ENCODE measurements at regions not wholly inside any gene's neighbourhood (a gene's known extent, or its start where the extent isn't known, plus 50 kb on each side); places are given as distances from the start of the nearest gene placed in this dataset.
A peak's percentile ranks its signal among the peaks of the same experiment; 100 is the strongest.
"Not testable (repeated sequence)": the region's sequence is repeated elsewhere in the genome, so short reads cannot be mapped to it uniquely, and the experiment has no call there.

DNA sequence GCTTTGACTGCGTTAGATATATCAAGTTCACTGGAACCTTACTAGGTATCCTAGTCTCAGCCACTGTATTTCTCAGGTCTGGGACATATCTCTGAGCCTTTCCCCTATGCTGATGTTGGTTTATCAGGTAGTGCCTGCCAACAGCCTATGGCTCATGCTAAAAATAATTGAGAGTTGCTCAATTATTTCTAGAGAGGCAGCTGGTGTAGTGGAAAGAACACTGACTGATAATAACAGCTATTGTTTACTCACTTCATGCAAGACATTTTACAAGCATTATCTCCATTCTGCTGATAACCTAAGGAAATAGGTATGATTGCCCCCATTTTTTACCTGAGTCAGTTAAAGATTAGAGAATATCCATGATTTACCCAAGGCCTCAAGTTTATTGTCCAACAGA is 231.4 kb downstream of the LRRN1 start:
- DNase-seq, result no peak

- no peak for DNase-seq
Measured at GRCh38 chr3:4033296-4033695, 234.1 kb downstream of the LRRN1 start.

DNA sequence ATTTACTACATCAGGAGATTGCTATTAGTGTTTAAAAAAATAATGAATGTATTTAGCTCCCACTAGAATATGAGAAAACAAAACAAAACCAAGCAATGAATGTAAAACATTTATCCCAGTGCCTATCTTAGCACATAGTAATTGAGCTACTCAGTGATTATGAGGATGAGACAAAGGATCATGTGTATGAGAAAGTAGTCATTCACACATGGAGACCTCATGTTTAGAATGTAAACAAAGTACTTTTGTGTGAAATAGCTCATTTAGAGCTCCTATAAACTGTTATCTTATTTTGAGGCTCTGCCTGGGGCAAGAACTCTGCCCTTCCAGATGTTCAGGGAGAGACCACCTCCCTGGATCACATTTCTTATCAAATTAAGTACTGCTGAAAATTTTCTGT is 236.8 kb downstream of the LRRN1 start:
- no peak for DNase-seq

- DNase-seq, result no peak
Measured at GRCh38 chr3:4038351-4038750, 239.1 kb downstream of the LRRN1 start.

DNA sequence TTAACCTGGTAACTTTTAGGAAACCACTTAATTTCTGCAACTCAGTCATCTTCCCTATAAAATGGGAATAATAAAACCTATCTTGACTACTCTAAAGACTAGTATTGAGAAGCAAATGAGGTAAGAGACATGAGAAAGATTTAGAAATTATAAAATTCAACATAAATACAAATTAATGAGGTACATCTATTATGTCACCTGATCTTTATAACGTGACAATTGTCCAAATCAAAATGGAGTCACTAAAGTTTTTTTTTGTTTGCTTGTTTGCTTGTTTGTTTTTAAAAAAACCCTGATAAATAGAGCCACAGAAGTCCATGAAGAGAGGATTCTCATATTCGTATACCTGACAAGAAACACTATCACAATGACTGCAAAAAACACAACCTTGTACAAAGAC is 242.8 kb downstream of the LRRN1 start:
- no peak for DNase-seq

DNA sequence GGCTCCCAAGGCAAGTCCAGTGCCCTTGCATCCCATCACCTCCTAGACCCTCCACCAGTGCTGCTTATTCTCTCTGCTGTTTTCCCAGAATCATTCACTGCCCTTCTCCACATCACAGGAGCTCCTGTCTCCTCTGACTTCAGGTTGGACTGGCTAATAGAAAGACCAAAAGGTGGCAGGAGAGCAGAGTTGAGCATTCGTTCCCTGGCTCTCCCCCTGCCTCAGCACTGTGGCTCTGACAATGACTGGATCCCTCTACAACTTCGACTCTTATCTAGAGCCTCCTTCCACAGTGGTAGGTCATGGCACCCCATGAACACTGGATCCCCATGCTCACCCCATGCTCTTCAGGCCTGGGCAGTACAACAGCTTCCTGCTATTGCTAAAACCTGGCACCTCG is 243.6 kb downstream of the LRRN1 start:
- DNase-seq, result no peak

DNA sequence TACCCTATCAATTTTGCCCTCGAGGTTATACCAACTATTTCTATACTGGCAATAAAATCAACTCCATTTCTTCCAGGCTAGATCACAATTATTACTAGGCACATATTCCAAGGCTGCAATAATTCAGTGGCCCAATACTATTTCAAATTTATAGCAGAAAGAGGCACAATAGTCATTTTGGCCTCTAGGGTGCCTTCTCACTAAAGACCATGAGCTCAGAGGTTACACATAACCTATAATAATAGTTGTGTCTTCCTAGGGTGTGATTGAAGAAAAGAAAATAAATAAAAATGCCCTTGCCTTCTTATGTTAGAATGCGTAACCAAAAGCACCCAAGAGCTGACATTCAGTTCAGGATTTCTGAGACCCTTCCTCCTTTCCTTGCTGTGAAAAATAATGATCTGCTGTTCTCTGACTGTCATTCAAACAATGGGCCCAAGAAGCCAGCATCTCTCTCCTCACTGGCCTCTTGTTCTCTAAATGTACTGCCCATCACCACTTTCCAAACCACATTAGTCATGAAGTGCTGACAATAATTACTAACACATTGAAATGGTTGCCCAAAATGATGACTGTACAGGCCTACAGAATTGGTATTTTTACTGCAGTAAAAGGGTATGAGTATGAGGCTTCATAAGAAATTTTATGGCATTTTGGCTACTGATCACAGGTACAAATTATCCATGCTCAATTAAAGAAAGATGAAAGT is 244.8 kb downstream of the LRRN1 start:
- no peak for DNase-seq

DNA sequence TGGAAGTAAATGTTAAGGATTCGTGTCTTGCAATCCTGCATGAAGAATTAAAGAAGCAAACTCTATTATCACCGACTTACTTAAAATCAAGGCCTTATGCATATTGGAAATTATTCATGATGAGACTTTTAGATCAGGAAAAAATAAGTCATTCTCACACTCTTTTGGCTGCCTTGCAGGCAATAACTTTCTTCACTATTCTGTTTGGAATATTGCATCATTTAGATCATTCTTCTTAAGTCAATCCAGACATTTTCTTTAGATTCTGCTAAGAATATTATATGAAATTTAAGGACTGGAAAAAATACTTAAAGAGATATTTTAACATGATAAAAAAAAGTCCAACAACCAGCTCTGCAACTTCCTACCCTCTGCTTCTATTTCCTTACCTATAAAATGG is 245.4 kb downstream of the LRRN1 start:
- DNase-seq, result no peak

GRCh38 chr3:4045756-4046155 is 246.5 kb downstream of the LRRN1 start:
- no peak for DNase-seq

DNA sequence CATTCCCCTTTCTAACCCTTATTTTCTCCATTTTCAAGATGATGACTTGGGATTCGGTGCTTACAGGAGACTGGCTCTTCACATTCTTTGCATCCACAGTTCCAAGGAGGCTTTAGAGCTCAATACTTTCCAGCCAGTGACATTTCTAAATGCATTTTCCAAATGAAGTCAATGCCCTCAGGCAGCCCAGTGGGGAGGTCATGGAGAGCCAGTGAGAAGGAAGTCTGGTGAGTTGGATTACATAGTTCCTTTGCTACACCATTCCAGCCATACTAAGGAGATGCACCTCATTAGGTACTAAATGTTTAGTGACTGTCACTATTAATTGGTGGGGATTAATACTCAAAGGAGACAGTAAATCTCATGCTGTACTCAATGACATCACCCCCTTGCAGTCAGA is 248.1 kb downstream of the LRRN1 start:
- no peak for DNase-seq

GRCh38 chr3:4052706-4053105 is 250.5 kb upstream of the SETMAR start:
- no peak for DNase-seq

DNA sequence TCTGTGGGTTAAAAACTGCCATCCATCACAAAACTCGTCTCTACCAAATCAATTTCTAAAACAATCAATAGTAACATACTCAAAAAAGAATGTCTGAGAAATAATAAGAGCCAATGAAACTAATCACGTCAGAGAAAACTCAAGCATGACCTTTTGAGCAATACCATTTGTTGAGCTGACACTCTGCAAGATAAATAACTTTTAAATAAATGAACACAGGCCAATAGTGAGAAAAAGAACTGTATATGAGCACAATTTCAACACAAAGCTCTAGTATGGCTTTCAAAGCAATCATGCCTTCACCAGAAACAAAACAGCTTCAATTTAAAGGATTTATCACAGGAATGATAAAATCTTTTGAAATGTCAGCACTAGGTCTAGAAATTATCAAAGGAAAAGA is 249.2 kb upstream of the SETMAR start:
- no peak for DNase-seq

DNA sequence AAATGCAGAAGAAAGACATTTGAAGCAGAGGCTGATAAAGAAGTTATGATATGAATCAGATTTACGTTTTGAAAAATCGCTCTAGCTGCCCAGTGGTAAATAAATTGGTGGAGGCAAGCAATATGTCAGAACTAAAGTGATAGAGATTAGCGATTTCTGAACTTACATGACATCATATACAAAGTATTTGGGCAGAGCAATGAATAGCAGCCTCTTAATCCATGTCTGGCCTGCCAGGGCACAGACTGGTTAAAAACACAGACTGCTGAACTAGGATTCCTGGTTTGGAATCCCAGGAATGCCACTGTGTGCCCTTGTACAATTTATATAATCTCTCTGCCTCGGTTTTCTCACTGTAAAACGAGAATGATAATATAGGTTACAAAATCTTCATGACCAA is 243.1 kb upstream of the SETMAR start:
- DNase-seq, result no peak

- DNase-seq, result no peak
Measured at GRCh38 chr3:4060603-4061002, 242.6 kb upstream of the SETMAR start.

DNA sequence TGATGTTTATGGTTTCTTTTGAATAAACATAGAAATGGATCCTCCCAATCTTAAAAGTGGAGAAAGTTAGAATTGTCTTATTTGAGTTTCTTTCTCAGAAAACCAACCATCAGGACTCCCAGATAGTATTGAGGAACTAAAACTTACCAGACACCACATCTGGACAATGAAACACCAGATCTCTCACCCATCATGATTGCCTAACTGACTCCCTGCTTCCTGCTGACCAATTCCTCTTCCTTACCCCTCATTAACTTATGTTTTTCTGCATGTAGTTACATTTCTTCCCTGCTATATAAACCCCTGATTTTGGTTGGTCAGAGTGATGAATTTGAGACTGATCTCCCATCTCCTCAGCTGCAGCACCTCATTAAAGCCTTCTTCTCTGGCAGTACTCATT is 242.0 kb upstream of the SETMAR start:
- no peak for DNase-seq

GRCh38 chr3:4061783-4062360 is 241.3 kb upstream of the SETMAR start:
- DNase-seq, result no peak

DNA sequence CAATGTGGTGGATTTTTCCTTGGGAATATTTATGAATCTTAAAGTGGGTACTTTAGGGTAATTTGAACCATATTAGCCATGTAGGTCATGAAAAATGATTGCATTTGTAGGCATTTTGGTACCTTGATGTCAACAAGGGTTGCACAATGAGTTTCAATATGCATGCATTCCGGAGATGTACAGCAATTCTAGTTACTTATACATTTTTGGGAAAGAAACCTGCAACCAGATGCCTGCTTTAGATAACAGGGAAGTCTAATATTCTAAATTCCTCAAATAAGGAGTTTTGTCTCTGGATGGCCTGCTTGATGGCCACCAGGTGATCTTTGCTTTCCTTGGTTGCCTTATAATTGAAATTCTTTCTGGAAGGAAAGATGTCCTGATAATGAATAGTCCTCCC is 240.5 kb upstream of the SETMAR start:
- no peak for DNase-seq

DNA sequence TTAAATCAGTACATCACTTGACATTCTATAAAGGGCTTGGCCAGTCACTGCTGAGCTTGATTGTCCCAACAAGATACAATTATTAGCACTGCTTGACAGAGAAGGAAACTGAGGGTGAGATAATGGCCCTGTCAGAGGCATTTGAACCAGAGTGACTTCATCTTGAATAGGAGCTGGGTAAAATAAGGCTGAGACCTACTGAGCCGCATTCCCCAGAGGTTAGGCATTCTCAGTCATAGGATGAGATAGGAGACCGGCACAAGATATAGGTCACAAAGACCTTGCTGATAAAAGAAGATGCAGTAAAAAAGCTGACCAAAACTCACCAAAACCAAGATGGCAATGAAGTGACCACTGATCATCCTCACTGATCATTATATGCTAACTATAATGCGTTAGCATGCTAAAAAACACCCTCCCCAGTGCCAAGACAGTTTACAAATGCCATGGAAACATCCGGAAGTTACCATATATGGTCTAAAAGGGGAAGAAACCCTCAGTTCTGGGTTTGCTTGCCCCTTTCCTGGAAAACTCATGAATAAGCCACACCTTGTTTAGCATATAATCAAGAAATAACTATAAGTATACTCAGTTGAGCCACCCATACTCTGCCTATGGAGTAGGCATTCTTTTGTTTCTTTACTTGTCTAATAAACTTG is 239.1 kb upstream of the SETMAR start:
- DNase-seq, result no peak

GRCh38 chr3:4065085-4065484 is 238.1 kb upstream of the SETMAR start:
- no peak for DNase-seq

DNA sequence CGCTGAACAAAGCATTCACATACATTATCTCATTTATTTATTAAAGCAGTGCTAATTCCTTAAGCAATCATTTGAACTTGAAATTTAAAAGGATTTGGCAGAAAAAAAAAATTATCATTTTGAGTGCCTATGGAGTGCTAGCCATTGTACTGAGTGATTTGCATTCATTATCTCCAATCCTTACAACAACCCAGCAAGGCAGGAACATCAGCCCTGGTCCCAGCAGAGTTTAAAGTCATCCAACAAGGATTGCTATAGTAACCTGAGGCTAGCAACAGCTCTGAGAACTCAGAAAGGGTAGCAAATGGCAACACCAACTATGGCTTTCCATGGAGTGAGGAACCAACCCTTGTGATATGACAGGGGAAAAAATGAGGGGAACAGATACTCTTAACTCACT is 237.6 kb upstream of the SETMAR start:
- no peak for DNase-seq

DNA sequence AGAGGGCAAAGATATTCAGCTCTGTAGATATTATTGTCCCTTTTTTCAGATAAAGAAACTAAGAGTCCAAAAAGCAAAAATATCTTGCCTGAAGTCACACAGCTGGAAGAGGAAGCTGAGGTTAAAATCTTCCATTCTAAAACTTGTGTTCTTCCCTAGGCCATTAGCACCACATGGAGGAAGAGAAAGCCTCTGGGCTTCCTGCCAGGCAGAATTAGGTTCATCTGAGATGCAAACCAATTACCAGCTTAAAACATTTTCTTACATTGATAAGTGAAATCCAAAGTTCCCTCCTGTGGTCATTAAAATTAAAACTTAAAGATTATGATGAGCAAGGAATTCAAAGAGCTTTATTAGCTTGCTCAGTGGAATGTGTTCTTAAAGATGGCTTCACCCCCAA is 235.3 kb upstream of the SETMAR start:
- no peak for DNase-seq

DNA sequence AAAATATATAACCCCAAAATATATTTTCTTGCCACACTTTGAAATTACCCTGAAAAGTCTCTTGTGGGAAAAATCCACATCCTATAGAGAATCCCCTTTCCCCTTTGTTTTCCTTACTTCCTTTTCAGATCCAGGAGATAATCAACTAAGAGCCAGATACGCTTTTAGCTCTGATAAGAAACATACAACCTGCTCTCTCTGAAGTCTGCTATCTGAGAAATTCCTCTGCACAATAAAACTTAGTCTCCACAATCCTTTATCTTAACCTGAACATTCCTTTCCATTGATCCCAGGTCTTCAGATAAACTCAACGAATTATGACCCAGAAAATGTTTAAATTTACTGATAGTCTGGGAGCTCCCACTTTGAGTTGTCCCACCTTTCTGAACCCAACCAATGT is 233.4 kb upstream of the SETMAR start:
- no peak for DNase-seq

GRCh38 chr3:4071481-4072184 is 231.5 kb upstream of the SETMAR start:
- peak; percentile 1 to 6 for DNase-seq

- DNase-seq, result not testable (repeated sequence)
Measured at GRCh38 chr3:4077278-4077677, 225.9 kb upstream of the SETMAR start.

Data from CD4-positive, alpha-beta T cell treated with Interleukin-1 beta for 1 hour (primary cell).